NT2/D1 (cell line): ENCODE measurements at regions not wholly inside any gene's neighbourhood (a gene's known extent, or its start where the extent isn't known, plus 50 kb on each side); places are given as distances from the start of the nearest gene placed in this dataset.

Experiments used
- SUZ12 ChIP-seq: IDR thresholded peaks from 2 replicates; pipeline ENCODE4 v1.6.1; 2011; ENCODE audit not compliant: insufficient read length, insufficient read depth; ENCODE audit errors: extremely low read depth
- ZNF274 ChIP-seq: IDR thresholded peaks from 2 replicates; pipeline ENCODE4 v1.6.1; 2011; ENCODE audit warnings: mild to moderate bottlenecking, low read depth, low read length

DNA sequence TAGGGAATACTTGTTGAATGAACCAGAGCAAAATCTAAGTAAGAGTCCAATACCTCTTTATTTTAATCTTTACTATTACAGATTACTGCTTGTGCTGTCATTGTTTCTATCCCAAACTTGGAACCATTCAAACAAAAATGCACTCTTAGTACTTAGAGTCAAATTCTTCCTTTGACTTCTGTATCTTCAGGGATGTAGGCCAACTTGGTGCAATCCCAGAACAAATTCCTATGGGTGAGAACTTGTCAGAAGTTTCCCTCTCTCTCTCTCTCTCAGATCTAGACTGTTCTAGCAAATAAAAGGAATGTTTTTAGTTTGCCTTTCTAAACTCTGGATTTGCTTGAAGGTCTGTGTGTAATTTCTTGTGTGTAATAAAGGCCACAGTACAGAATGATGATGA, 329.0 kb upstream of the TMTC4 start:
- TF ChIP-seq ZNF274, result no peak
- no peak for TF ChIP-seq SUZ12
